Left colon (tissue), 2 donors: ENCODE measurements at regions not wholly inside any gene's neighbourhood (a gene's known extent, or its start where the extent isn't known, plus 50 kb on each side); places are given as distances from the start of the nearest gene placed in this dataset.
"Not testable (repeated sequence)": the region's sequence is repeated elsewhere in the genome, so short reads cannot be mapped to it uniquely, and the experiment has no call there.

Experiments used
- ATAC-seq: fragments of 200-7000 bp; cut with Tn5 transposase; one replicate; pipeline ENCODE4 v1.9.1; 2020; ENCODE audit warnings: mild to moderate bottlenecking, moderate library complexity
- DNase-seq, 2 donors: peaks; one replicate each; pipeline ENCODE4 v3.0.0-alpha.2; 2020
- intact Hi-C, 2 donors: fragments of 100-400 bp; cut with DNase I in 1 of 2; cut with micrococcal nuclease in 1 of 2; formaldehyde crosslinking; loops; one replicate each; pipeline versions ENCODE4 v1.11.2 to v1.14.0; 2022; cut with DNase I, micrococcal nuclease
- donor health status: DM: no; HTN: no; CAD: no.
- donor health status: DM: yes; HTN: yes; CAD: no.

DNA sequence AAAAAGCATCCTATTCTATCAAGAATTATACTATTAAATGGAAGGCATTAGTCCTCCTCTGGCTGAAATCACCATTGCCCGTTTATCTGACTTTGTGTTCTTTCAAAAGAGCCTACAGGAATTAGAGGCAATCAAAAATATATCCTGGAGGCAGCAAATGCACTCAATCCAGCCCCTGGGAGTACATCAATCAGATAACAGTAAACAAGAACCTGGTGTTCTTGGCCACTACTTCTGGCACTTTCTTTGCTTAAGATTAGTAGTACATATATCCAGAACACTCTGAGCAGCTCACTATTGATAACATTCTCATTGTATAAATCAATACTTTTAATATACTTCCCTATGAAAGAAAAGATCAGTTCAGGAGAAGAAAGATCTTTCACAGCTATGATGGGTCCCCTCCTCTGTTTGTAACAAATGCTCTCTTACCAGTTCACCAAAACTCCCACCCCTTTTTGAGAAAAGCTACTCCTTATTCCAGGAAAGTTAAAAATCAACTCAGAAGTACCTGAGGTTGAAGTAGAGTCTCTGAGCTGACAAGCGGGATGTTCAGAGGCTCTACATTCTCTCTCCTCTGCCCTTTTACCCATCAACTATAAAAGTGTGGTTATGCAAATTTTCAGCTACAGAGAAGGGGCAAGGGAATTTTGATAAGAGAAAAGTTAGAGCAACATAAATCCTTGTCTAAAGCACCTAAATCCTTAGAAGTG, 176.0 kb downstream of the COX18 start:
- intact Hi-C loops, result no loop called here
- no peak for DNase-seq
- no peak for ATAC-seq

GRCh38 chr4:72888331-72888730, 181.2 kb downstream of the COX18 start:
- intact Hi-C loops, result no loop called here
- no peak for DNase-seq
- no peak for ATAC-seq

DNA sequence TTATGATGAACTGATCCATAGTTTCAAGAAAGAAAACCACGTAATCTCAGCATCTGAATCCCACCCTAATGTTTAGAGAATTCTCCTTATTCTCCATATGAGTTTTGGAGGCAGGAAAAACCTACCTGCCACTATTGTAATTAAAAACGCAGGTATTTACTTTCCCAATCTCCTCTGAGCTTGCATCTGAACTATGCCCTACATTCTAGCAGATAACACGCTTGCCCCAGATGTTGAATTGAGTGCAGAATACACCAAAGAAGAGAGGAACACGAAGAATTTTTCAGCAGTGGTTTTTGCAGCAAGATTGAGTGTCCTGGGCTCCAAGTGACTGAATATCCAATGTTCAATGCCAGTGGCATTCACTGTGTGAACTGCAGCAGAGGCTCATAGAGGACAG, 182.4 kb downstream of the COX18 start:
- ATAC-seq, result no peak
- DNase-seq, result no peak
- intact Hi-C loops, result no loop called here

DNA sequence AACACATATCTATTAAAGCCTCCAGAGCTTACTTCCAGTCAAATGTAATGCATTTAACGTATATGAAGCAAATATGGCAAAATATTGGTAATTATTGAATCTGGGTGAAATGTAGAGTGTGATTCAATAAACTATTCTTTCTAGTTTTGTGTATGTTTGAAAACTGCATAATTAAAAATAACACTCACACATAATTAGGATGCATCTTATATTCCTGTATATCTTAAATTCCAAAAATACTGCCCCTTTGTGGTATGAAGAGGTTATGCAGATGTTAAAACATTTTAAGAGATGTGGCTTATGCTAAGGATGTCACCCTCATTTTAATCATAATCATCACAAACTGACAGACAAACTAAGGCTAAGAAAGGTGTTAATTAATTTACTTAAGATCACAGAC, 182.9 kb downstream of the COX18 start:
- intact Hi-C loops, result no loop called here
- ATAC-seq, result no peak
- no peak for DNase-seq

DNA sequence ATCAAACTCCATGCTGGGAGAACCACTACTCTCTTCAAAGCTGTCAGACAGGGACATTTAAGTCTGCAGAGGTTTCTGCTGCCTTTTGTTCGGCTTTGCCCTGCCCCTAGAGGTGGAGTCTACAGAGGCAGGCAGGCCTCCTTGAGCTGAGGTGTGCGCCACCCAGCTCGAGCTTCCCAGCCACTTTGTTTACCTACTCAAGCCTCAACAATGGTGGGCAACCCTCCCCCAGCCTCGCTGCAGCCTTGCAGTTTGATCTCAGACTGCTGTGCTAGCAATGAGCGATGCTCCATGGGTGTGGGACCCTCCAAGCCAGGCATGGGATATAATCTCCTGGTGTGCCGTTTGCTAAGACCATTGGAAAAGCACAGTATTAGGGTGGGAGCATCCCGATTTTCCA, 185.3 kb downstream of the COX18 start:
- ATAC-seq, DNase-seq, intact Hi-C loops: not testable (repeated sequence)

- no peak for DNase-seq
- intact Hi-C loops, result no loop called here
These were observed 192.6 kb downstream of the COX18 start for GRCh38 chr4:72876946-72877345.

GRCh38 chr4:72875545-72875944, 194.0 kb downstream of the COX18 start:
- DNase-seq (no peak), ATAC-seq (no peak)
- intact Hi-C loops, result no loop called here

More at GRCh38 chr4:72876946-72877345, 192.6 kb downstream of the COX18 start:
- no peak for ATAC-seq

DNA sequence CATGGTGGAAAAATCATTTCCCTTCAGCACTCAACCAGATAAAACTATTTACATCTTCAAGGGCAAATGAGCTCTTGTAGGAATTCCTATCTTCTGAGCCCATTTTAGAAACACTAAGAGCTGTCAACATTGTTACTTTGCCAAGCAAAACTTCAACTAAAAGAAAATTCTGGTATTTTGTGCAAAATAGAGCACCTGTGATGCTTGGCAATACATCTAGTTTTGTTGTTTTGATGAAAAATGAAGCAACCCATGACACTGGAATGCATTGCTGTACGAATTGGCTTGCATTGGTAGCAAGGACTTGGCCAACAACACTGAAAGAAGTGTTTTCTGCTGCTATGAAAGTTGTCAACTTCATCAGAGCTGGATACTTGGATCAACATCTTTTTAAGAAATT, 194.4 kb downstream of the COX18 start:
- ATAC-seq, result no peak
- no peak for DNase-seq

DNA sequence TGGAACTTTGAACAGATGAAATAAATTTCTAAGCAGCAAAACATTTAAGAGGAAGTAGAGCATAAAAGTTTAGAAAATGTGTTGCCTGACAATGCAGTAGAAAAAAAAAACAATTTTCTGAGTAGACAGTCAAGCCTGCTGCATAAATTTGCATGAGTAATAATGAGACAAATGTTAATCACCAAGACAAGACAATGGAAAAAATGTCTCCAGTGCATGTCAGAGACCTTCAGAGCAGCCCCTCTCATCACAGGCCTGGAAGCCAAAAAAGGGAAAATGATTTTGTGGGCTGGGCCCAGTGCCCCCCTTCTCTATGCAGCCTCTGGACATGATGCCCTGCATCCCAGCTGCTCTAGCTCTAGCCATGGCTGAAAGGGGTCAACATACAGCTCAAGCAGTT, 204.6 kb downstream of the COX18 start:
- intact Hi-C loops, result no loop called here
- no peak for DNase-seq
- no peak for ATAC-seq

More for the DNA sequence above, 194.4 kb downstream of the COX18 start:
- intact Hi-C loops, result no loop called here

DNA sequence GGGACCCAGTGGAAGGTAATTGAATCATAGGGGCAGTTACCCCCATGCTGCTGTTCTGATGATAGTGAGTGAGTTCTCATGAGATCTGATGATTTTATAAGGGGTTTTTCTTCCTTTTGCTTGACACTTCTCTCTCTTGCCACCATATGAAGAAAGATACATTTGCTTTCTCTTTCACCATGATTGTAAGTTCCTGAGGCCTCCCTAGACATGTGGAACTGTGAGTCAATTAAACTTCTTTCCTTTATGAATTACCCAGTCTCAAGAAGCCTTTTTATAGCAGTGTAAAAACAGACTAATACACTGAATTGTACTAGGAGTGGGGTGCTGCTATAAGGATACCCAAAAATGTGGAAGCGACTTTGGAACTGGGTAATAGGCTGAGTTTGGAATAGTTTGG, 205.2 kb downstream of the COX18 start:
- ATAC-seq, DNase-seq, intact Hi-C loops: not testable (repeated sequence)

GRCh38 chr4:72860766-72861165, 208.8 kb downstream of the COX18 start:
- ATAC-seq (no peak), DNase-seq (no peak)
- intact Hi-C loops, result no loop called here

DNA sequence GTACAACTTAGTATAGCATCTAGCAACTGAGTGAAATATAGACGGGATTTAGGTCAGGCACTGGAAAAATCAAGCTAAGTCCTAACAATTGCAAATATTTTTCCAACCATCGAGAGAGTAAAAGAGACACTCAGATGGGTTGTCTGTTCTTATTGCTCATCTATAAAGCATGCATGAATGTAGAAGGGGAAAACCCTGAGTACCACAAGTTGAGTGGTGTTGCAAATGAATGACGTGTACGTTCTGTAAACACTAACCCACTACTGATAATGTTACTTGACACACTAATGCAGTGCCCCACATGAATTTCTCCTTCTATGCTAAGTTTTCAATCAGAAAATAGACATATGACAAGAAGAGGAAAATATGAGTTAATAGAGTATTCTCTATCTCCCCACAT, 211.2 kb downstream of the COX18 start:
- no peak for ATAC-seq
- intact Hi-C loops, result no loop called here
- DNase-seq, result no peak

- DNase-seq (no peak), ATAC-seq (no peak)
- intact Hi-C loops, result no loop called here
These were observed 211.7 kb downstream of the COX18 start for GRCh38 chr4:72857787-72858186.

DNA sequence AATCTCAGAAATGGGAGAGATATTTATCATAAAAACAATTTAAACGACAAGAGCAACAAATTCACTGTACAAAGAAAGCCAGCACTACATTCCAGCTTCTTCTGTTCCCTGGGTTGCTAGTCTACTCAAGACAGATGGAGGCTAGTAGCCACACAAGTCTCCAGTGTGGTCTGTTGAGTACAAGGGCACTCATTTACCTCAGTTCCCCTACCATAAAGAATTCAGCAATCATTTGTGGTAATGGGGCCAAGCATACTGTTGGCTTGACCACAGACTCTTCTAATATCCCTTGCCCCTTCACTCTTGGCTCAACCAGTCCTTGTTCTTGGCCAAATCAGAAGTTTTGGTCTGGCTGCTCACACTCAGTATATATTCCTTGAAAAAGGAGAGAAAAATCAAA, 212.3 kb downstream of the COX18 start:
- intact Hi-C loops, result no loop called here
- ATAC-seq (no peak), DNase-seq (no peak)

- ATAC-seq (no peak), DNase-seq (peak in 1 of 2 donors; percentile 4)
- intact Hi-C loops, result no loop called here
These were observed 223.0 kb downstream of the COX18 start for GRCh38 chr4:72846280-72847111.

DNA sequence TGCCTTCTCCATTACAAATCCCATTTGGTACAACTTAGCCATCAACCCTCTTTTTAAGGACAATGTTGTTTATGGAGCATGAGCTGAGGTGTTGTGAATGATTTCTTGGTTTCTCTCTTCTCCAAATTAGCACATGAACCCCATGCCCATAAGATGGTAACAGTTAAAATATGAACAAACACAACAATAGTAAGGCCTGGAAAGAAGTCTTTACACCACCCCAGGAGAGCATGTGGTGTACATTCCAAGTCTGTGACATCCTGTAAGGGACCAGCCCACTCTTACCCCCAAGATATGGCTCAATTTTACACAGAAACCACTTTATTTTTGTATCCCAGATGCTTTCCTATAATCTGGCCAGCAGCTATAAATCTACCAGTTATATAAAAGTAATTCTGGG, 226.1 kb downstream of the COX18 start:
- intact Hi-C loops, result no loop called here
- ATAC-seq, result no peak
- no peak for DNase-seq

GRCh38 chr4:72842323-72842722, 227.2 kb downstream of the COX18 start:
- intact Hi-C loops, result no loop called here
- no peak for ATAC-seq

GRCh38 chr4:72840166-72840565, 229.3 kb downstream of the COX18 start:
- DNase-seq, ATAC-seq, intact Hi-C loops: not testable (repeated sequence)

More at GRCh38 chr4:72842323-72842722, 227.2 kb downstream of the COX18 start:
- DNase-seq, result no peak

DNA sequence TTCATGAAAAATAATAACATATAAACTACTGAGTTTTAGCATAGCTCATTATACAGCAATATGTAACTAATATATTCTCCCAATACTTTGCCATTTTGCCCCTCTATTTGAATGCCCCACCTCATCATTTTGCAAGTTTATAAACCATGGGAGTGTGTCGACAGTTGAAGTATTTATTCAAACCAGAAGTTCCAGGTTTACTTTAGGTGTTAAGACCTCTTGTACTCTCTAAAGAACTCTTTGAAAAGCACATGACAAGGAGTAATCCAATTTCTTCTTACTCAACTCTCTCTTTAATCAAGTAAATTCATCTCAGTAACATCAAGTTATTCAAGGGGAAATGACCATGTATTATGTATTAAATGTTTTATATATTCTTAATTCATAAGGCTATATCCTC, 240.7 kb downstream of the COX18 start:
- intact Hi-C loops, result no loop called here
- DNase-seq (no peak), ATAC-seq (no peak)

DNA sequence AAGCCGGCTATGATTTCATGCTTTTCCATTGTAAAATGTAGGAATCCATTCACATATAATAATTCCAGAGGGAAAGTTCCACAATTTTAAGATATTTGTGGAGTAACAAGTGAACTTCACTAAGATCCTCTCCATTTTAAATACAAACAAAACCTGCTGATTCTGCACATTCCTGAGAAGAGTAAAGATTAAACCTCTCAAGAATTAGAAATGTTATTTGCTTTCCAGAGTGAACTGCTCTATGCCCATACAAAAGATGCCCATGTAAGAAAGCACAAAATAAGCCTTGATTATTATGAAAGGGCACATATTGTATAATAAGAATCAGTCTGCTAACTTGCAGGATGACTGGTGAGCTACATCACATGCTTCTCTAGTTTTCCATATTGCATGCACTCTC, 241.5 kb downstream of the COX18 start:
- ATAC-seq (no peak), DNase-seq (no peak)
- intact Hi-C loops, result no loop called here
